HUES6 (cell line): ENCODE measurements at regions not wholly inside any gene's neighbourhood (a gene's known extent, or its start where the extent isn't known, plus 50 kb on each side); places are given as distances from the start of the nearest gene placed in this dataset.

Source experiments
- H3K27ac ChIP-seq: 2 replicates; pipeline ENCODE4 v1.7.0; 2013; ENCODE audit warnings: low read depth, mild to moderate bottlenecking, low read length, inconsistent platforms
- H3K27me3 ChIP-seq: 2 replicates; pipeline ENCODE4 v1.6.1; 2013; ENCODE audit warnings: low read length; ENCODE audit not compliant: control insufficient read depth, insufficient read depth
- H3K36me3 ChIP-seq: 2 replicates; pipeline ENCODE4 v1.6.1; 2013; ENCODE audit warnings: low read length; ENCODE audit not compliant: control insufficient read depth, insufficient read depth
- H3K4me1 ChIP-seq: 2 replicates; pipeline ENCODE4 v1.6.1; 2013; ENCODE audit warnings: low read length; ENCODE audit not compliant: control insufficient read depth, insufficient read depth
- H3K4me3 ChIP-seq: 2 replicates; pipeline ENCODE4 v1.5.1; 2013; ENCODE audit warnings: low read depth, low read length
- H3K9ac ChIP-seq: one replicate; pipeline ENCODE4 v1.6.1; 2013; ENCODE audit warnings: mild to moderate bottlenecking, low read length
- H3K9me3 ChIP-seq: 2 replicates; pipeline ENCODE4 v1.6.1; 2013; ENCODE audit warnings: low read depth, low read length; ENCODE audit not compliant: control insufficient read depth, insufficient read depth

DNA sequence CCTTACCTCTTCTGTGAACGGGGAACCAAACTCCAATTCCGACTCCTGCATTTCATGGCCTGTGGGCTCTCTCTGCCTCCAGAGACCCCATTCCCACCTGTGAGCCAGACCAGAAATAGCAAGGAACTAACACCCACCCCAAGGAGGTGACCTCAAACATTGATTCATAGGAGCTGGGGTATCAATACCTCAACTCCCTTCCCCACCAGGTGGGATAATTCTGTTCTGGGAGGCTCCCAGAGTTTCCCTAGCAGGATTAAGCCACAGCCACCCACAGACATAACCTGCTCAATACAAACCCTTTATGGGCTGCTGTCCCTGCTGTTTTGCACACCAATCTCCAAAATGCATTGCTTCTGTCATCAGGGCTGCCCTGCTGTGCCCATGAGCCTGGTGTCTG lies 59.6 kb upstream of the FOXF1 start:
- Histone ChIP-seq H3K27ac (no peak overlapping the region), H3K4me1 (no peaks in the 10 kb centered on the region), H3K4me3 (no peak overlapping the region), H3K9me3 (peaks cover 10% of the 10 kb centered on the region), H3K9ac (no peak overlapping the region), H3K27me3 (peaks cover 8% of the 10 kb centered on the region; the same call in 1 of the 2 replicates), H3K36me3 (no peaks in the 10 kb centered on the region)

DNA sequence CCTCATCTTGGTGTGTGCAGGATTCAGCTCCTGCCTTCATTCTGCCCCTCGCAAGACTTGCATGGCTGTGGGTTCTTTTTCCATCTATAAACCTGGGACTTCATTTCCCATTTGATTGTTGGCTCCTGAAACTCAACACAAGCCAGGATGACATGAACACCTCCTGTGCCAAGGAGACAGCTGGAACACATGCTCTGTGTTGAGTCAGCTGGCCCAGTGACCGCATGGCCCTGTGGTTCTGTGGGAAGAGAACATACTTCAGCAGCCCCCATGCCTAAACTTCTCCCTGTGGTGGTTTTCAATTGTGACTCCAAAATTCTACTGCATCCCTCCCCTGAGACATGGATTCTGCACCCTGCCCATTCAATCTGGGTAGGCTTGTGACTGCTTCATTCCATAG lies 57.9 kb upstream of the FOXF1 start:
- Histone ChIP-seq H3K27me3 (peaks cover 14% of the 10 kb centered on the region; the same call in 1 of the 2 replicates), H3K27ac (no peak overlapping the region), H3K4me1 (no peaks in the 10 kb centered on the region), H3K36me3 (no peaks in the 10 kb centered on the region), H3K4me3 (no peak overlapping the region), H3K9ac (no peak overlapping the region), H3K9me3 (peaks cover 2% of the 10 kb centered on the region; the same call in 1 of the 2 replicates)

DNA sequence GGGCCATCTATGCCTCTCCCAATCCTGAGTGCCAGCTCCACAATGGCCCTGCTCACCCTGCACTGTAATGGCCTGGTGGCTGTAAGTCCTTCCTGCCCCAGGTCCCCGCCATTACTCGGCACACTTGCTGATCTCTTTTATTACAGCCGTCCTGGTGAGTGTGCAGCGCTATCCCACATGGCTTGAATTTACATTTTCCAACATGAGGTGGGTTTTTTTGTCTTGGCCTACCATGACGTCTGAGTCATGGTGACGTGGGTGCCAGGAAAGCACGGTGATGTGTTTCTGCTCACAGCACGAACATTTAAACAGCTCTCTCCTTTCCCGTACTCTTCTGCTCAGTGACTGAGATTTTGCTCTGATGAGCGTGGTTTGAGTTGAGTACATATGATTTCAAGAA lies 55.2 kb upstream of the FOXF1 start:
- H3K27ac ChIP-seq = no peak overlapping the region
- peaks cover 21% of the 10 kb centered on the region for H3K27me3 ChIP-seq
- no peak overlapping the region for H3K9ac ChIP-seq

GRCh38 chr16:86455640-86456039 lies 54.7 kb upstream of the FOXF1 start:
- Histone ChIP-seq H3K4me3 (no peak overlapping the region), H3K4me1 (no peaks in the 10 kb centered on the region), H3K27me3 (peaks cover 21% of the 10 kb centered on the region), H3K9me3 (peaks cover 2% of the 10 kb centered on the region; the same call in 1 of the 2 replicates), H3K27ac (no peak overlapping the region), H3K9ac (no peak overlapping the region), H3K36me3 (no peaks in the 10 kb centered on the region)

More for the DNA sequence above, 55.2 kb upstream of the FOXF1 start:
- no peaks in the 10 kb centered on the region for H3K4me1 ChIP-seq
- no peaks in the 10 kb centered on the region for H3K36me3 ChIP-seq
- no peaks in the 10 kb centered on the region for H3K9me3 ChIP-seq
- H3K4me3 ChIP-seq = no peak overlapping the region

GRCh38 chr16:86457501-86458148 lies 52.7 kb upstream of the FOXF1 start:
- H3K4me3 ChIP-seq = no peak overlapping the region
- no peak overlapping the region for H3K9ac ChIP-seq
- peaks cover 18% of the 10 kb centered on the region for H3K27me3 ChIP-seq

DNA sequence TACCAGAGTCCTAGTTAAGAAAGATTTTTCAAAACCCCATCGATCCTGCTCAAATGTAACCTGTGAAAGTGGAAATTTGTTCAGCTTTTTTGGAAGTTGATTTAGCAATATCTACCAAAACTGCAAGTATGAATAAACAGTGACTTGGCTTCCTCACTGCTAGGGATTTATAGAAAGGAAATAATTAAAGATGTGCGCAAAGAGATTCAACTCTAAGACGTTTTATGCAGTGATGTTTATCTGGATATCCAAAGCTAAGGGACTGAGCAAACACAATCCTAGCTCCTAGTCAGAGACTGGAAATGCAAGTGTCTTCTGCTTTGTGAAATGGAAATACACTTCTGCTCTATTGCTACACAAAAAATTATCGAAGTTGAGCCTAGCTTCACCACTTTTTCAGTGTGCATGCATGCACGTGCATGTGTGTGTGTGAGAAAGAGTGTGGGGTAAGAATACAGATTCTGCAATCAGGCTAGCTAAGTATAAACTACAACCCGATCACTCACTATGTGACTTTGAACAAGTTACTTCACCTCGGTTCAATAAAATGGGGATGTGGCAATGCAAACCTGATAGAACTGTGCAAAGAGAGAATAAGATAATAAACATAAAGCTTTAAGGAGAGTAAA lies 52.1 kb upstream of the FOXF1 start:
- no peaks in the 10 kb centered on the region for H3K36me3 ChIP-seq
- no peak overlapping the region for H3K4me3 ChIP-seq
- H3K9me3 ChIP-seq = peaks cover 12% of the 10 kb centered on the region
- H3K27me3 ChIP-seq = peaks cover 18% of the 10 kb centered on the region
- H3K4me1 ChIP-seq = no peaks in the 10 kb centered on the region
- no peak overlapping the region for H3K27ac ChIP-seq
- H3K9ac ChIP-seq = no peak overlapping the region

More at GRCh38 chr16:86457501-86458148, 52.7 kb upstream of the FOXF1 start:
- H3K9me3 ChIP-seq = peaks cover 12% of the 10 kb centered on the region
- H3K36me3 ChIP-seq = no peaks in the 10 kb centered on the region
- no peaks in the 10 kb centered on the region for H3K4me1 ChIP-seq
- no peak overlapping the region for H3K27ac ChIP-seq

DNA sequence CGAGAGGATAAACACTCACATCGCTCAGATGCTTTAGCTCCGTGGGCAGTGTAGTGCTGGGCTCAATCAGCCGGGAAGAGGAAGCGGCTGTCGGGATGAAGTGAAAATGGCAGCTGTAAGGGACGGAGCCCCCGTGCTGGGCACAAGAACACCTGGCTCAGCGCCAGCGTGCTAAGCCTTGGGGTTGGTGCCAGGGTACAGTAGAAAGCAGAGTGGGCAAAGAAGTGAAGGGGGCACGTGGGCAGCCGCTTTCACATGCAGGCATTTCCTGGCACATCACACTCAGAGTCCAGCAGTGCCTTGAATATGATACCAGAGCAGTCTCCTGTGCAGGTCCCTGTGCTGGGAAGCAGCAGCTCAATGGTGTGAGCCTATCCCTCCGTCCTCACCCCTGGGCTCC lies 51.1 kb upstream of the FOXF1 start:
- Histone ChIP-seq H3K9ac (no peak overlapping the region), H3K27me3 (peaks cover 14% of the 10 kb centered on the region), H3K4me3 (no peak overlapping the region), H3K9me3 (peaks cover 20% of the 10 kb centered on the region), H3K36me3 (no peaks in the 10 kb centered on the region), H3K27ac (no peak overlapping the region), H3K4me1 (no peaks in the 10 kb centered on the region)
